SH-SY5Y (cell line): ENCODE measurements at regions not wholly inside any gene's neighbourhood (a gene's known extent, or its start where the extent isn't known, plus 50 kb on each side); places are given as distances from the start of the nearest gene placed in this dataset.

Experiments
- GATA2 ChIP-seq: IDR thresholded peaks from 2 replicates; pipeline ENCODE4 v1.6.1; 2011; ENCODE audit warnings: mild to moderate bottlenecking, low read depth, low read length
- GATA3 ChIP-seq: IDR thresholded peaks from 2 replicates; pipeline ENCODE4 v1.6.1; 2011; ENCODE audit warnings: low read depth, mild to moderate bottlenecking, low read length, moderate library complexity

GRCh38 chr1:219527994-219528393, 84.9 kb downstream of the ZC3H11B start:
- no peak for TF ChIP-seq GATA2
- TF ChIP-seq GATA3: no peak
